Brain microvascular endothelial cell (primary cell): ENCODE measurements at regions not wholly inside any gene's neighbourhood (a gene's known extent, or its start where the extent isn't known, plus 50 kb on each side); places are given as distances from the start of the nearest gene placed in this dataset.

Experiments
- DNase-seq: peaks from one replicate; pipeline ENCODE4 v3.0.0-alpha.2; 2020
- H3K27ac ChIP-seq: fragments of 250-450 bp; sonication (Bioruptor Pico); 2 replicates; pipeline ENCODE4 v1.5.1; 2020; ENCODE audit warnings: mild to moderate bottlenecking, moderate library complexity
- H3K27me3 ChIP-seq: fragments of 250-450 bp; sonication (Bioruptor Pico); replicated peaks from 2 replicates; pipeline ENCODE4 v1.5.1; 2020; ENCODE audit warnings: mild to moderate bottlenecking
- H3K36me3 ChIP-seq: fragments of 250-450 bp; sonication (Bioruptor Pico); replicated peaks from 2 replicates; pipeline ENCODE4 v1.5.1; 2020; ENCODE audit warnings: mild to moderate bottlenecking
- H3K4me3 ChIP-seq: 2 replicates; pipeline ENCODE4 v1.5.1; 2011; ENCODE audit warnings: low read depth, mild to moderate bottlenecking, control low read depth, low read length, moderate library complexity
- CTCF ChIP-seq: IDR thresholded peaks from 2 replicates; pipeline ENCODE4 v1.5.1; 2011; ENCODE audit warnings: low read depth, mild to moderate bottlenecking, moderate library complexity, low read length, control low read depth, inconsistent platforms; ENCODE audit errors: missing control alignments
- in situ Hi-C: cut with HindIII; loops from 2 replicates; pipeline ENCODE4 v1.10.0; 2017; ENCODE audit warnings: low sequenced_read_pairs, low pct_ligation_motif_present

GRCh38 chr1:170340308-170340707 is 191.7 kb upstream of the GORAB start:
- peak; percentile 57 for DNase-seq
- Histone ChIP-seq H3K27ac (no peak overlapping the region), H3K36me3 (no peaks in the 10 kb centered on the region), H3K4me3 (no peak overlapping the region), H3K27me3 (no peaks in the 10 kb centered on the region)
- in situ Hi-C loops = no loop called here
- TF ChIP-seq CTCF = no peak

DNA sequence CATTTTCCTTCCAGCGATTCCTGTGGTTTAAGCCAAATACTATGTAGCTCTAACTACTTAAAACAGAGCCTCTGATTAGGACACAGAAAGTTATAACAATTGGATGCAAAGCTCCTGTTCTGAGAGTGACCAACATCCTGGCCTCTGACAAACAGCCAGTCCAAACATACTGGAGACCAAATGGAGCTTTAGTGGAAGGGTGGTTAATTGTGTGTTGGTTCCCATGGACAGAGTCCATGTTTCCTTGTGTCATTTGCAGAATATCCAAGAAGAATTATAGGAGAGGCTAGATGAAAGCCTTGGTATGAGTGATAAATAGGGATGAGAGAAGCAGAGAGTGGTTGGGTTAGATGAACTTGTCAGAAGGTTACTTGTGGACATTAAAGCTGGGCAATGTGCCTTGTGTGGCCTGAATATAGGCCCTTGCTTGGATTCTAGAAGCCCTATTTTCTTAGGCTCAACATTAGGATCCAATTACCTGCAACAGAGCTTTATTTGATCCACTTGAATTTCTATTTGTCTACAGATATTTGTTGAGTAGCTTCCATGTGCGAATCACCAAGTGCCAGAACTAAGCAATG is 180.5 kb upstream of the GORAB start:
- in situ Hi-C loops = no loop called here
- no peak for TF ChIP-seq CTCF
- Histone ChIP-seq H3K4me3 (no peak overlapping the region), H3K27ac (no peak overlapping the region), H3K36me3 (no peaks in the 10 kb centered on the region), H3K27me3 (no peaks in the 10 kb centered on the region)
- DNase-seq = no peak

DNA sequence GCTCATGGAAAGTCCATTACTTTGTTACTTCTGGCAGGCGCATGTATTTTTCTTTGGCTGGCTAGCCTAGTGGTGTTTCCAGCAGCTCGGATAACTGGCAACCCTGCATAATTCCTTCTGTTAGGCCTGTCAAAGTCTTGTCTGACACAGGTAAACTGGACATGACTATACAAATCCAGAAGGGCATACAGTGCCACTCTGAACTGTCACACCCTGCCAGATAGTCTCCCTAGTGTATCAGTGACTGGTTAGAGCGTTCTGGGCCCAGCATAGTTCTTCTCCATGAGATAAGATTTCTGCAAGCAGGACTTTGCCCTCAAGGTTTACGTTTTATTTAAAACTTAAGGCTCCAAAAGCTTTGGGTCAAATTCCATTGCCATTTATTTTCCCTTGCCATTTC is 177.7 kb upstream of the GORAB start:
- no peak overlapping the region for H3K27ac ChIP-seq
- in situ Hi-C loops = no loop called here

GRCh38 chr1:170354690-170355089 is 177.3 kb upstream of the GORAB start:
- DNase-seq = no peak
- no peaks in the 10 kb centered on the region for H3K36me3 ChIP-seq
- no peaks in the 10 kb centered on the region for H3K27me3 ChIP-seq
- in situ Hi-C loops = no loop called here
- no peak overlapping the region for H3K27ac ChIP-seq
- H3K4me3 ChIP-seq = no peak overlapping the region
- TF ChIP-seq CTCF = no peak

More for the DNA sequence above, 177.7 kb upstream of the GORAB start:
- no peak overlapping the region for H3K4me3 ChIP-seq
- no peaks in the 10 kb centered on the region for H3K27me3 ChIP-seq
- H3K36me3 ChIP-seq = no peaks in the 10 kb centered on the region
- no peak for TF ChIP-seq CTCF
- no peak for DNase-seq

DNA sequence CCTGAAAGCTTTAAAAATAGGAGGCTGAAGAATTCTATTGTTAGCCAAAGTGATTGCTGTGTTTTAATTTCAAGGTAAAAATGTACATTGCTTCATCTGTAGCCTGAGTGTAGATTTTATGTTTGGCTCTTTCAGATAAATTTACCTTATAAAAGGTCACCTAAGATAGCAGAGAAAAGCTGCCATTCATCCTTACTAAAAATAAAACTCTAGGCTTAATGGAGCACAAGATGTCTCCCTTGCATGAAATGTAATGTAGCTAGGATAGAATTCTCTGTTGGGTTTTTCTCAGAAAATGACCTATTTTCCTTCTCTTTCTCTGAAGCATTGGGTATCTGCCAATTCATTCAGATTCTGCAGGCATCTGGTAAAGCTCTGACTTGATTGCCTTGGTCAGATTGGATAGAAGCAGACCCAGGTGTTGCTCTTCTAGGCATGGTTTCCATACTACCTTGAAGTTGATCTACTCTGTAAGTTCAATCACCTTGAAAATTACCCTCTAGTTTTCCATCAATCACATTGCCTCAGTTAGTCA is 176.6 kb upstream of the GORAB start:
- Histone ChIP-seq H3K4me3 (no peak overlapping the region), H3K27ac (no peak overlapping the region), H3K27me3 (no peaks in the 10 kb centered on the region), H3K36me3 (no peaks in the 10 kb centered on the region)
- no peak for TF ChIP-seq CTCF
- in situ Hi-C loops = no loop called here
- no peak for DNase-seq

- no peak for TF ChIP-seq CTCF
- no peak for DNase-seq
- H3K27ac ChIP-seq = no peak overlapping the region
- no peaks in the 10 kb centered on the region for H3K36me3 ChIP-seq
- no peaks in the 10 kb centered on the region for H3K27me3 ChIP-seq
- in situ Hi-C loops = no loop called here
- H3K4me3 ChIP-seq = no peak overlapping the region
Measured at GRCh38 chr1:170356585-170356984, 175.4 kb upstream of the GORAB start.
